PC-9 (cell line): ENCODE measurements at regions not wholly inside any gene's neighbourhood (a gene's known extent, or its start where the extent isn't known, plus 50 kb on each side); places are given as distances from the start of the nearest gene placed in this dataset.

ENCODE experiments used
- BruUV-seq: library from RNA; stranded (reverse); fragments of 400-500 nt; replicated peaks from 2 replicates; lab custom pipeline; 2021; lab: Mats Ljungman, UMichigan
- CTCF ChIA-PET: fragments of 300-600 bp; sonication (Branson Sonifier 250); formaldehyde crosslinking; loops from one replicate; lab custom pipeline; 2022; ENCODE audit warnings: antibody characterized with exemption; lab: Charles Lee
- POLR2A ChIA-PET: fragments of 300-600 bp; sonication (Branson Sonifier 250); formaldehyde crosslinking; loops from one replicate; lab custom pipeline; 2022; ENCODE audit warnings: antibody characterized with exemption; ENCODE audit not compliant: unreplicated experiment; lab: Charles Lee
- DNase-seq, 2 experiments: peaks; one replicate each; pipeline versions ENCODE4 v3.0.0 to v3.0.0-alpha.2; 2015 to 2022; ENCODE audit warnings: mixed read lengths in 1 of 2
- H2AFZ ChIP-seq: fragments of 200-600 bp; sonication (generic); 2 replicates; pipeline ENCODE4 v1.8.1; 2017; ENCODE audit warnings: antibody characterized with exemption
- H3F3A ChIP-seq: fragments of 200-600 bp; sonication (generic); 2 replicates; pipeline ENCODE4 v1.8.1; 2017; ENCODE audit warnings: antibody characterized with exemption, mild to moderate bottlenecking, low read depth; ENCODE audit not compliant: insufficient read depth
- H3K27ac ChIP-seq: fragments of 200-600 bp; sonication (generic); 2 replicates; pipeline ENCODE4 v1.6.1; 2016; ENCODE audit warnings: mixed run types
- H3K27me3 ChIP-seq: fragments of 200-600 bp; sonication (generic); 2 replicates; pipeline ENCODE4 v1.6.1; 2016; ENCODE audit warnings: low read depth, mixed run types; ENCODE audit not compliant: insufficient read depth
- H3K36me3 ChIP-seq: fragments of 200-600 bp; sonication (generic); 2 replicates; pipeline ENCODE4 v1.6.1; 2016; ENCODE audit warnings: low read depth, mixed run types
- H3K4me1 ChIP-seq: fragments of 200-600 bp; sonication (generic); replicated peaks from 2 replicates; pipeline ENCODE4 v1.6.1; 2016; ENCODE audit warnings: mixed run types; ENCODE audit not compliant: insufficient read depth
- H3K4me2 ChIP-seq: fragments of 200-600 bp; sonication (generic); 2 replicates; pipeline ENCODE4 v1.6.1; 2017; ENCODE audit warnings: mixed run types
- H3K4me3 ChIP-seq: fragments of 200-600 bp; sonication (generic); 2 replicates; pipeline ENCODE4 v1.6.1; 2016; ENCODE audit warnings: mixed run types
- H3K79me2 ChIP-seq: fragments of 200-600 bp; sonication (generic); 2 replicates; pipeline ENCODE4 v1.6.1; 2017; ENCODE audit warnings: low read depth, mixed run types
- H3K9me2 ChIP-seq: fragments of 200-600 bp; sonication (generic); 2 replicates; pipeline ENCODE4 v1.8.1; 2017; ENCODE audit warnings: mild to moderate bottlenecking; ENCODE audit not compliant: insufficient read depth
- H3K9me3 ChIP-seq: fragments of 200-600 bp; sonication (generic); 2 replicates; pipeline ENCODE4 v1.8.1; 2016; ENCODE audit warnings: low read depth; ENCODE audit not compliant: insufficient read depth
- H4K20me1 ChIP-seq: fragments of 200-600 bp; sonication (generic); 2 replicates; pipeline ENCODE4 v1.8.1; 2017; ENCODE audit not compliant: insufficient read depth
- EZH2 ChIP-seq: fragments of 200-600 bp; sonication (generic); IDR thresholded peaks from 2 replicates; pipeline ENCODE4 v1.8.0; 2017; ENCODE audit warnings: antibody characterized with exemption, low read depth
- intact Hi-C: fragments of 100-400 bp; cut with micrococcal nuclease; formaldehyde crosslinking; loops from one replicate; pipeline ENCODE4 v1.10.0; 2022; ENCODE audit not compliant: unreplicated experiment
- TF ChIP-seq, protein P1 (sequence below): fragments of 200-600 bp; sonication (generic); conservative IDR thresholded peaks from 2 replicates; pipeline ENCODE4 v1.6.1; 2017; ENCODE audit warnings: mixed run types, antibody characterized with exemption, mild to moderate bottlenecking, moderate library complexity

DNA sequence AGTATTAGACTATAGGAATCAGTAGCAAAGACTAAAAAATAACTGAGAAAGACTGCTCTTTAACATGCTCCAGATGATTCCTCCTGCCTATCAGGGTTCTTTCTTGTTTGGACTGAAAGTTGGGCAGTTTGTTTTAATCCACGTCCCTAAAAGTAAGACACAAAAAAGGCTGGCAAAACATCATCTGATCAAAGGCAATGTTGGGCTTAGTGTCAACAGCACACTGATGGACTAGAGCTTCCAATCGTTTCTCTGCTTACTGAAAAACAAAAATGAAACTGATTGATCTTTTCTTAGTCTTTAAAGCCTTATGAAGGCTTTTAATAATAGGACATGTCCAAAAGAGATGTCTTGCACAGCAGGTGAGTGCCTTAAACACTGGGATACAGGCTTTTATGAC lies 1567.9 kb upstream of the PRR20A start:
- Histone ChIP-seq H3K9me2 (no peaks in the 10 kb centered on the region), H3K4me2 (no peak overlapping the region), H4K20me1 (no peaks in the 10 kb centered on the region), H3K9me3 (no peaks in the 10 kb centered on the region), H3K4me1 (no peaks in the 10 kb centered on the region), H3K79me2 (no peaks in the 10 kb centered on the region), H3F3A (no peaks in the 10 kb centered on the region), H3K27ac (no peak overlapping the region), H2AFZ (no peak overlapping the region), H3K27me3 (no peaks in the 10 kb centered on the region), H3K36me3 (no peaks in the 10 kb centered on the region), H3K4me3 (no peak overlapping the region)
- no TSS peak for BruUV-seq
- TF ChIP-seq, protein P1, sequence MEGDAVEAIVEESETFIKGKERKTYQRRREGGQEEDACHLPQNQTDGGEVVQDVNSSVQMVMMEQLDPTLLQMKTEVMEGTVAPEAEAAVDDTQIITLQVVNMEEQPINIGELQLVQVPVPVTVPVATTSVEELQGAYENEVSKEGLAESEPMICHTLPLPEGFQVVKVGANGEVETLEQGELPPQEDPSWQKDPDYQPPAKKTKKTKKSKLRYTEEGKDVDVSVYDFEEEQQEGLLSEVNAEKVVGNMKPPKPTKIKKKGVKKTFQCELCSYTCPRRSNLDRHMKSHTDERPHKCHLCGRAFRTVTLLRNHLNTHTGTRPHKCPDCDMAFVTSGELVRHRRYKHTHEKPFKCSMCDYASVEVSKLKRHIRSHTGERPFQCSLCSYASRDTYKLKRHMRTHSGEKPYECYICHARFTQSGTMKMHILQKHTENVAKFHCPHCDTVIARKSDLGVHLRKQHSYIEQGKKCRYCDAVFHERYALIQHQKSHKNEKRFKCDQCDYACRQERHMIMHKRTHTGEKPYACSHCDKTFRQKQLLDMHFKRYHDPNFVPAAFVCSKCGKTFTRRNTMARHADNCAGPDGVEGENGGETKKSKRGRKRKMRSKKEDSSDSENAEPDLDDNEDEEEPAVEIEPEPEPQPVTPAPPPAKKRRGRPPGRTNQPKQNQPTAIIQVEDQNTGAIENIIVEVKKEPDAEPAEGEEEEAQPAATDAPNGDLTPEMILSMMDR: no peak
- TF ChIP-seq EZH2: no peak
- CTCF ChIA-PET: no interaction called here
- no peak for DNase-seq
- intact Hi-C loops: no loop called here
- POLR2A ChIA-PET: no interaction called here

GRCh38 chr13:55573565-55573964 lies 1567.2 kb upstream of the PRR20A start:
- H4K20me1 ChIP-seq: no peaks in the 10 kb centered on the region
- intact Hi-C loops: no loop called here
- BruUV-seq: no TSS peak
- ChIA-PET CTCF (no interaction called here), POLR2A (no interaction called here)
- no peak overlapping the region for H2AFZ ChIP-seq
- H3F3A ChIP-seq: no peaks in the 10 kb centered on the region
- H3K4me3 ChIP-seq: no peak overlapping the region
- TF ChIP-seq, protein P1: no peak
- no peak for TF ChIP-seq EZH2
- no peaks in the 10 kb centered on the region for H3K9me2 ChIP-seq
- H3K4me1 ChIP-seq: no peaks in the 10 kb centered on the region
- H3K27me3 ChIP-seq: no peaks in the 10 kb centered on the region
- no peak overlapping the region for H3K4me2 ChIP-seq
- DNase-seq: no peak
- H3K9me3 ChIP-seq: no peaks in the 10 kb centered on the region
- no peaks in the 10 kb centered on the region for H3K79me2 ChIP-seq
- no peak overlapping the region for H3K27ac ChIP-seq
- no peaks in the 10 kb centered on the region for H3K36me3 ChIP-seq

GRCh38 chr13:55576389-55576788 lies 1564.3 kb upstream of the PRR20A start:
- Histone ChIP-seq H3K27me3 (no peaks in the 10 kb centered on the region), H4K20me1 (no peaks in the 10 kb centered on the region), H3K27ac (no peak overlapping the region), H3K4me3 (no peak overlapping the region), H3K9me2 (no peaks in the 10 kb centered on the region), H3K36me3 (no peaks in the 10 kb centered on the region), H3F3A (no peaks in the 10 kb centered on the region), H3K79me2 (no peaks in the 10 kb centered on the region), H3K4me2 (no peak overlapping the region), H3K9me3 (no peaks in the 10 kb centered on the region), H3K4me1 (no peaks in the 10 kb centered on the region), H2AFZ (no peak overlapping the region)
- ChIA-PET CTCF (no interaction called here), POLR2A (no interaction called here)
- intact Hi-C loops: no loop called here
- TF ChIP-seq, protein P1: no peak
- no peak for TF ChIP-seq EZH2
- BruUV-seq: no TSS peak
- no peak for DNase-seq
